GM18511 (cell line): ENCODE measurements at regions not wholly inside any gene's neighbourhood (a gene's known extent, or its start where the extent isn't known, plus 50 kb on each side); places are given as distances from the start of the nearest gene placed in this dataset.

Experiments used
- ATAC-seq: cut with Tn5 transposase; IDR thresholded peaks from one replicate; pipeline ENCODE4 v1.9.1; 2021; ENCODE audit warnings: mild to moderate bottlenecking, moderate library complexity; ENCODE audit not compliant: unreplicated experiment

DNA sequence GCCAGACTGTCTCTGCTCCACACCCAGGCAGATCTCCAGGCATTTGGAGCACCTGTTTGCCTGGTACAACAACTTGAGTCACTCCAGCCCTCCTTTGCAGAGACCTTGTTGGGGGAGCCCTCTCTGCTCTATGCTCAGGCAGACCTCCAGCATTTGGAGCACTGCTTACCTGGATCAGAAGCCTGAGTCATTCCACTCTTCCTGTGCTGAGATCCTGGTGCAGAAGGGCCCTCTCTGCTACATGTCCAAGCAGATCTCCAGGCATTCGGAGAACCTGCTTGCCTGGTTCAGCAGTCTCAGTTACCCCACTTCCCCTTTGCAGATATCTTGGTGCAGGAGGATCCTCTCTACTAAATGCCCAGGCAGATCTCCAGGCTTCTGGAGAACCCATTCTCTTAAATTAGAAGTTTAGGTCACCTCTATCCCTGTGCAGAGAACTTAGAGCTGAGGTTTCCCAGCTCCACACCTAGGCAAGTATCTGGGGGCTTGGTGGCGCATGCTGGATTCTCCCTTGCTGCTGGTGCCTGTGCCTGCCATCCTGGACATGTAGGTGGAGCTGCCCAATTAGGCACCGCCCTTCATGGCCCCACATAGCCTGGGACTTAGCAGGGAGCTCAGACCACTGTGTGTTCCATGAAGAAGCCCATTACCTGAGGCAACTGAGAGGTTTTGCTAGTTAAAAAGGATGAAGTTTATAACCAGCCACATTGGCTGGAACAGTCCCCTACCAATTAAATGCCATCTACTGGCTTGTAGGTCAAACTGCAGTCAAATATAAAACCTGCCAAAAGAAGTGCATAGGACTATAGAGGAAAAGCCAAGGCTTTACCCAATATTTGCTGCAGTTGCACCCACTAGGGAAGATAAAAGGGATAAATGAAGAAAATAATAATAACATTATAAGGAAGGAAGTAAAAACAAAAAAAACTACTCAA is 97.6 kb upstream of the SLITRK6 start:
- ATAC-seq = no peak

DNA sequence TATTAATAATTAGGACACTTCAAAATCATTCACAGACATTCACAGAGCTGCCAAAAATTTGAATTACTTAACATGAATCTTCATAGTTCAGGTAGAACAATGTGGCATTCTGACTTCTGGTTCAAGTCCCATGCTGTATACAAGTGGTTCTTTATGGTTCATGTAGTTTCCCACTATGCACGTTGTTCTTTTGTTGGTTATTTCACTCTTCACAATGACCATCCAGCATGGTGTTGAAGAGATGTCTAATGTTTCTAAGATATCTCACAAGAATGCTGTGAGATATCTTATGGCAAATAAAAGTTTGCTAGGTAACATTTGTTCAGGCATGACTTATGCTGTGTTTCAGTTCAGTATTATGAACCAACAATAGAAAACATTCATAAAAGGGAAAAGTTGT is 88.2 kb upstream of the SLITRK6 start:
- ATAC-seq = no peak

DNA sequence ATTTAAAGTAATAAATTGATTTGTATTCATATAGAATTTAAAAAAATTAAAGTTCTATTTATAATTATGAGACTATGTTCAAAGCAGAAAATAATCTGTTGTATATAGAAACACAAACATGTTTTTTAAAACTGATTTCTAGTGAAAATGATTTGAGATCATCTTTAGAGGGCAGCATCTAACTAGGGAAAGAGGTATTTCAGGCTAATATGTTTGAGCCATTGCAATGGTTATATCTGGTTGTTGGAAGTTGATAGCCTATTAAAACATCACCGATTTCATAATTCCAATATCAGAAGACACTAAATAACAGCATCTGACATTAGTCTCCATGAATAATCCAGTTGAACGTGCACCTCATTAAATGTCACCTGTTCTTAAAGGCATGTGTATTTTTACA is 79.8 kb upstream of the SLITRK6 start:
- ATAC-seq = no peak

DNA sequence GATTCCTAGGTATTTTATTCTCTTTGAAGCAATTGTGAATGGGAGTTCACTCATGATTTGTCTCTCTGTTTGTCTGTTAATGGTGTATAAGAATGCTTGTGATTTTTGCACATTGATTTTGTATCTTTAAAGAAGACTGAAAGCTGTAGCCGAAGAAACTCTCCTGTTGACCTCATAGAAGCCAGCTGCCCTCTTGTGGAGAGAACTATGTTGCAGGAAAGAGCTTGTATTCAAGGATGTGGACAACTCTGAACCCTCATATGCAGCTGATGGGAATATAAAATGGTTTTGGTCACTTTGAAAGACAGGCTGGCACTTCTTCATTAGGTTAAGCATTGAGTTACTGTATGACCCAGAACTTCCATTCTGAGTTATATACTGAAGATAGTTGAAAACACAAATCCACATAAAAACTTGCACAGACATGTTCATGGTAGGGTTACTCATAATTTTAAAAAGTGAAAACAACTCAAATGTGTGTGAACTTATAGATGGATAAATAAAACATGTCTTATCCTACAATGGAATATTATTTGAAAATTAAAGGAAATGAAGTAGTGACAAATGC is 65.8 kb upstream of the SLITRK6 start:
- ATAC-seq = no peak

DNA sequence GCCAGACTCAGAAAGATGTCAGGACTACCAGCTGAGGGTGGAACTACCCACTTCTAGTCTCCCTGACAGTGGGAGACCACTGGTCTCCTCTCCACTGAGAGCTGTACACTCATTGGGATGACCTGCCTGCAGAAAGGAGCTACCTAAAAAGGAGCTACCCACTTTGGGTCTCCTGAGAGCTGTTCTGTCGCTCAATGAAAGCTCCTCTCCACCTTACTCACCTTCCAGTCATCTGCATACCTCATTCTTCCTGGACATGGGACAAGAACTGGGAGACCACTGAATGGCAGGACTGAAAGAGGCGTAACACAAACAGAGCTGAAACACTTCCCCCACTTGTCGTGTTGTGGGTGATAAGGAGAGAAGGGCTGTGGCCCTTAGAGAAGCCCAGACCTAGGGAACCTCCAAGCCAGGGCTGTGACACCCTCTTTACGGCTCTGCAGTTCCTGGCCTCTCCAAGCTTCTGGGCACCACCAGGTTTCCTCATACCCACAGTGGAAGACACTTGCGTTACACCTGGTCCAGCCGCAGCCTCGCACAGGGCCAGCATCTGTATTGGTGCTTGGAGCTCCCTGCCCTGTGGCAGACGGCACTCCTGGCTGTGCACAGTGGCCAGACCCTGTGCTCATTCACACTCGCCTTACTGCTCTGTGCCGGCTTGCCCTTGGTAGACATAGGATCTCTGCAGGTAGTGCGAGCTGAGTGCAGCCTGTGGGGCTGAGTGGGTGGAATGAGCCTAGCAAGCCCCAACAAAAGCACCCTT is 54.9 kb upstream of the SLITRK6 start:
- no peak for ATAC-seq

DNA sequence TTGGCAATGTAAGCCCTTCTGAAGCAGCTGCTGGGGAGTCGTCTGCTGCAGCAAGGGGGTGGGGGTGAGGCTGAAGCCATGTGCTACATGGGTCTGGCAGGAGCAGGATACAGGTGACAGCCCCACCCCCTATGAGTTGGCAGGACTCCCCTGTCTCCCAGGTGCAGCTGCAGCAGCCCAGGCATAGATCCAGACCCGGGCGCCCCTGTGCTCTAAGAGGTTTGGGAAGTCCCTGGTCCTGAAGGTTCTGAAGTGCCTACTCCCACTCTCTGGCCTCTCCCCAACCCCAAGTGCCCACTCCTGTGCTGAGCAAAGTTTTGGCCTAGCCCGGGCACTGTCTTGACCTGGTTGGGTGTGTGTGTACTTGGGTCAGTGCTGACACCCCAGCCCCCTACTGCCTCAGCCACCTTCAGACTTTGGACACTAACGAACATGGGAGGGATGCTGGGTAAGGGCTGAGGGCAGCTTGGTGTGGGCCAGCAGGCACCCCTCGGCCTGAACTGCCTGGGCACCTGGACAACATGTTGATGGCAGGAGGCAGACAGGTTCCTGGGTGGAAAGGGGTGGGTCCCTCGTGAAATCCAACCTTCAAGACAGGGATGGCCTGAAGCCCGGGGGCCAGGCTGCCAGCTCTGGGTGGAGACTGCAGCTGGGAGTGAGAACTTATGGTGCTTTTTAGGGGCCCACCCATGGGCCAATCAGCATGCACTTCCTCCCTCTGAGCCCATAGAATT is 54.1 kb upstream of the SLITRK6 start:
- no peak for ATAC-seq
